OCI-LY1 (cell line): ENCODE measurements at regions not wholly inside any gene's neighbourhood (a gene's known extent, or its start where the extent isn't known, plus 50 kb on each side); places are given as distances from the start of the nearest gene placed in this dataset.

Experiments
- EZH2 ChIP-seq: fragments of 200-600 bp; sonication (generic), shearing (Covaris generic); IDR thresholded peaks from 2 replicates; pipeline ENCODE4 v1.8.0; 2017; ENCODE audit warnings: borderline replicate concordance, mixed run types, mild to moderate bottlenecking, antibody characterized with exemption, low read length, moderate library complexity, mixed read lengths
- TF ChIP-seq, protein P1 (sequence below): fragments of 200-600 bp; sonication (generic), shearing (Covaris generic); IDR thresholded peaks from 2 replicates; pipeline ENCODE4 v1.5.1; 2017; ENCODE audit warnings: mild to moderate bottlenecking, antibody characterized with exemption, low read length, moderate library complexity, mixed read lengths

DNA sequence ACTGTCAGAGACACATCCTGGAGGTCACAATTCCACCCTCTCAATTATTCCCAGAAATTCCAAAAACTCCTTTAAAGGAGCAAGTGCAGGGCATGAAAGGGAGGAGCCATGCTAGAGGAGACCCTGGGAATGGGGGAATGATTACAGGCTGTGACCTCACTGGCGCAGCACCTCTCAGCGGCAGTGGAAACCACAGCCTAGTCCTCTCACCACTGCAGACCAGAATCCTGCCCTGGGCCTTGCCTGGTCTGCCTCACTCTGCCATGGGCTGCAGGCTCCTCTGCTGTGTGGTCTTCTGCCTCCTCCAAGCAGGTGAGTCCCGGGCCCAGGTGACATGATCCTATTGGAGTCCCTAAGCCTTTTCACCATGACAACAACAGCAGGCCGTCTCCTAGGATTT, 50.5 kb upstream of the PRSS58 start:
- TF ChIP-seq EZH2 = no peak
- TF ChIP-seq, protein P1, sequence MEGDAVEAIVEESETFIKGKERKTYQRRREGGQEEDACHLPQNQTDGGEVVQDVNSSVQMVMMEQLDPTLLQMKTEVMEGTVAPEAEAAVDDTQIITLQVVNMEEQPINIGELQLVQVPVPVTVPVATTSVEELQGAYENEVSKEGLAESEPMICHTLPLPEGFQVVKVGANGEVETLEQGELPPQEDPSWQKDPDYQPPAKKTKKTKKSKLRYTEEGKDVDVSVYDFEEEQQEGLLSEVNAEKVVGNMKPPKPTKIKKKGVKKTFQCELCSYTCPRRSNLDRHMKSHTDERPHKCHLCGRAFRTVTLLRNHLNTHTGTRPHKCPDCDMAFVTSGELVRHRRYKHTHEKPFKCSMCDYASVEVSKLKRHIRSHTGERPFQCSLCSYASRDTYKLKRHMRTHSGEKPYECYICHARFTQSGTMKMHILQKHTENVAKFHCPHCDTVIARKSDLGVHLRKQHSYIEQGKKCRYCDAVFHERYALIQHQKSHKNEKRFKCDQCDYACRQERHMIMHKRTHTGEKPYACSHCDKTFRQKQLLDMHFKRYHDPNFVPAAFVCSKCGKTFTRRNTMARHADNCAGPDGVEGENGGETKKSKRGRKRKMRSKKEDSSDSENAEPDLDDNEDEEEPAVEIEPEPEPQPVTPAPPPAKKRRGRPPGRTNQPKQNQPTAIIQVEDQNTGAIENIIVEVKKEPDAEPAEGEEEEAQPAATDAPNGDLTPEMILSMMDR = no peak
